ENCODE measurements at regions not wholly inside any gene's neighbourhood (a gene's known extent, or its start where the extent isn't known, plus 50 kb on each side); places are given as distances from the start of the nearest gene placed in this dataset.

DNA sequence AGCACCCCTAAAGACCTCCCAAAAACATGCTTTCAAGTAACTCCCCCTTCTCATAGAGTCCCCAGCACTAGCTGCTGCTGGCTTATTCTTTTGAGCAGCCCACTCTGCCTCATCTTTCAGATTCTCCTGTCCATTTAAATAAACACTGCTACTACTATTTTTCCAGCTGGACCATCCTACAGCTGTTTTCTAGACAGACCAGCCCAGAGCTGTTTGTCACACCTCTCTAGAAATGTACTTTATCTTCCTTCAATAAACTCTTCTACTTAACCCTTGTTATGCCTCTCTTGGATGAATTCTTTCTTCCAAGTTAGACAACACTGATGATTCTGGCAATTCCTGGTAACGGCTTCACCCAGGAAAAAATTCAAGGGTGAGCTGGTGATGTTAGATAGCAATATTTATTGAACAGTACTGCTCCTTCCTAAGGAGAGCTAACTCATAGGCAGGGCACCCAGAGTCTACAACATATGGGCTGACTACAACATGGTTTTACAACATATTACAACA, 995.7 kb downstream of the LRFN5 start:
- H3K36me3 Mint-ChIP-seq (ENCODE audit: low read depth) = no peaks in the 10 kb centered on the region
- H3K27me3 Mint-ChIP-seq (ENCODE audit: insufficient read depth) = no peaks in the 10 kb centered on the region
- no peak for DNase-seq (ENCODE audit: low spot score)
- intact Hi-C loops (cut with micrococcal nuclease) = no loop called here
- no peaks in the 10 kb centered on the region for H3K4me1 Mint-ChIP-seq (ENCODE audit: low read depth)
- H3K27ac Mint-ChIP-seq = no peak overlapping the region
- H3K4me3 Mint-ChIP-seq = no peak overlapping the region
- peaks cover 15% of the 10 kb centered on the region for H3K9me3 Mint-ChIP-seq

- intact Hi-C loops (cut with micrococcal nuclease) = no loop called here
- H3K4me3 Mint-ChIP-seq = no peak overlapping the region
- H3K4me1 Mint-ChIP-seq (ENCODE audit: low read depth) = no peaks in the 10 kb centered on the region
- H3K27me3 Mint-ChIP-seq (ENCODE audit: insufficient read depth) = no peaks in the 10 kb centered on the region
- H3K27ac Mint-ChIP-seq = no peak overlapping the region
- H3K36me3 Mint-ChIP-seq (ENCODE audit: low read depth) = no peaks in the 10 kb centered on the region
- no peak for DNase-seq (ENCODE audit: low spot score)
- H3K9me3 Mint-ChIP-seq = peaks cover 52% of the 10 kb centered on the region
These were observed 965.4 kb downstream of the LRFN5 start for GRCh38 chr14:42572032-42572431.

GRCh38 chr14:42569227-42569626, 962.6 kb downstream of the LRFN5 start:
- Mint-ChIP-seq H3K9me3 (peaks cover 39% of the 10 kb centered on the region), H3K27me3 (ENCODE audit: insufficient read depth) (no peaks in the 10 kb centered on the region), H3K4me1 (ENCODE audit: low read depth) (no peaks in the 10 kb centered on the region), H3K36me3 (ENCODE audit: low read depth) (no peaks in the 10 kb centered on the region), H3K27ac (no peak overlapping the region), H3K4me3 (no peak overlapping the region)
- no peak for DNase-seq (ENCODE audit: low spot score)
- intact Hi-C loops (cut with micrococcal nuclease) = no loop called here

DNA sequence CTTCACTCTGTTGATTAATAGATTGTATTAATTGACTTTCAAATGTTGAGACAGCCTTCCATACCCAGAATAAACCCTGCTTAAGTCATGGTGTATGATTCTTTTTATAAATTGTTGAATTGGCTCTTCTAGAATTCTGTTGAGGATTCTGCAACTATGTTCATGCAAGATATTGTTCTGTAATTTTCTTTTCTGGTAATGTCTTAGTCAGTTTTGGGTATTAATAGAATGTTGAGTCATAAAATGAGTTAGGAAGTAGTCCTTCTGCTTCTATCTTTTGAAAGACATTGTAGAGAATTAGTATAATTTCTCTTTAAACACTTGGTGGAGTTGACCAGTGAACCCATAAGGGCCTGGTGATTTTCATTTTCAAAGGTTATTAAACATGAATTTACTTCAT, 958.9 kb downstream of the LRFN5 start:
- no peaks in the 10 kb centered on the region for H3K36me3 Mint-ChIP-seq (ENCODE audit: low read depth)
- no peaks in the 10 kb centered on the region for H3K27me3 Mint-ChIP-seq (ENCODE audit: insufficient read depth)
- peaks cover 22% of the 10 kb centered on the region for H3K9me3 Mint-ChIP-seq
- DNase-seq (ENCODE audit: low spot score) = no peak
- no peak overlapping the region for H3K4me3 Mint-ChIP-seq
- intact Hi-C loops (cut with micrococcal nuclease) = no loop called here
- no peak overlapping the region for H3K27ac Mint-ChIP-seq
- no peaks in the 10 kb centered on the region for H3K4me1 Mint-ChIP-seq (ENCODE audit: low read depth)

DNA sequence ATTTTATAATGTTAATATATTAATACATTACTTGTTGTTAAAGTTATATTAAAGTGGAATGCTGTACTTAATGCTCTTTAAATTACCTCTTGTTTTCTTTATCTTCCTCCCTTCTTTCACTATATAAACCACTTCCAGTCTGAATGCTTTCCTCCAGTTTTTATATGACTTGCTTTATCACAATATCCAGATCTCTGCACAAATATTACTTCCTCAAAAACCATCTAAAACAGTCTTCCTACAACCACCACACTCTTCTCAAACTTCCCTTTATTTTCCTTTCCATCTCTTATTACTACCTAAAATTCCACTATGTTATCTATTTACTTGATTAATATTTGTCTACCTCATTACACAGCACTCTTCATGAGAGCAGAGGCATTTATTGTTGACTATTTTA, 956.6 kb downstream of the LRFN5 start:
- H3K4me3 Mint-ChIP-seq = no peak overlapping the region
- DNase-seq (ENCODE audit: low spot score) = no peak
- intact Hi-C loops (cut with micrococcal nuclease) = no loop called here
- no peak overlapping the region for H3K27ac Mint-ChIP-seq
- H3K36me3 Mint-ChIP-seq (ENCODE audit: low read depth) = no peaks in the 10 kb centered on the region
- H3K9me3 Mint-ChIP-seq = peaks cover 15% of the 10 kb centered on the region
- H3K27me3 Mint-ChIP-seq (ENCODE audit: insufficient read depth) = no peaks in the 10 kb centered on the region
- H3K4me1 Mint-ChIP-seq (ENCODE audit: low read depth) = no peaks in the 10 kb centered on the region

GRCh38 chr14:42556551-42556950, 949.9 kb downstream of the LRFN5 start:
- intact Hi-C loops (cut with micrococcal nuclease) = no loop called here
- Mint-ChIP-seq H3K36me3 (ENCODE audit: low read depth) (no peaks in the 10 kb centered on the region), H3K4me1 (ENCODE audit: low read depth) (no peaks in the 10 kb centered on the region), H3K4me3 (no peak overlapping the region), H3K27ac (no peak overlapping the region), H3K27me3 (ENCODE audit: insufficient read depth) (no peaks in the 10 kb centered on the region), H3K9me3 (peaks cover 29% of the 10 kb centered on the region)
- no peak for DNase-seq (ENCODE audit: low spot score)

GRCh38 chr14:42555365-42555764, 948.7 kb downstream of the LRFN5 start:
- peaks cover 26% of the 10 kb centered on the region for H3K9me3 Mint-ChIP-seq
- no peak overlapping the region for H3K27ac Mint-ChIP-seq
- intact Hi-C loops (cut with micrococcal nuclease) = no loop called here
- H3K4me3 Mint-ChIP-seq = no peak overlapping the region
- no peaks in the 10 kb centered on the region for H3K27me3 Mint-ChIP-seq (ENCODE audit: insufficient read depth)
- H3K4me1 Mint-ChIP-seq (ENCODE audit: low read depth) = no peaks in the 10 kb centered on the region
- H3K36me3 Mint-ChIP-seq (ENCODE audit: low read depth) = no peaks in the 10 kb centered on the region
- no peak for DNase-seq (ENCODE audit: low spot score)

DNA sequence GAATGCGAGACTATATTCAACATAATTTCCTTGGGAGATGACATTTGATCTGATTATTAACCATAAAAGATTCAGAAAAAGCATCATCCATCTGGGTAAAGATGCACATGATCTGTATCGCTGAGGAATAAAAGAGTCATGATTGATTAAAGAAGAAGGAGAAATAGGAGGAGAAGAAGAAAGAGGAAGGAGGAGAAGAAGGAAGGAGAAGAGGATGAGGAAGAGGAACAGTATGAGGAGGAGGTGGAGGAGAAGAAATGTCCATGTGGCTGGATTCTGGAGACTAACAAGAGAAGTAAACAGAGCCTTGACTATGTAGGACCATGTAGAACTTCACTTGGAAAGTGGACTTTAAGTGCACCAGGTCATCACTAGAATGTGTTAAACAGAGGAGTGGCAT, 947.4 kb downstream of the LRFN5 start:
- Mint-ChIP-seq H3K36me3 (ENCODE audit: low read depth) (no peaks in the 10 kb centered on the region), H3K4me3 (no peak overlapping the region), H3K9me3 (peaks cover 26% of the 10 kb centered on the region), H3K4me1 (ENCODE audit: low read depth) (no peaks in the 10 kb centered on the region), H3K27me3 (ENCODE audit: insufficient read depth) (no peaks in the 10 kb centered on the region), H3K27ac (no peak overlapping the region)
- intact Hi-C loops (cut with micrococcal nuclease) = no loop called here
- DNase-seq (ENCODE audit: low spot score) = no peak

- intact Hi-C loops (cut with micrococcal nuclease) = no loop called here
- no peaks in the 10 kb centered on the region for H3K27me3 Mint-ChIP-seq (ENCODE audit: insufficient read depth)
- H3K36me3 Mint-ChIP-seq (ENCODE audit: low read depth) = no peaks in the 10 kb centered on the region
- peaks cover 20% of the 10 kb centered on the region for H3K9me3 Mint-ChIP-seq
- no peak for DNase-seq (ENCODE audit: low spot score)
- no peaks in the 10 kb centered on the region for H3K4me1 Mint-ChIP-seq (ENCODE audit: low read depth)
- H3K27ac Mint-ChIP-seq = no peak overlapping the region
- H3K4me3 Mint-ChIP-seq = no peak overlapping the region
These were observed 943.6 kb downstream of the LRFN5 start for GRCh38 chr14:42550310-42550709.

GRCh38 chr14:42548349-42548748, 941.7 kb downstream of the LRFN5 start:
- DNase-seq (ENCODE audit: low spot score) = no peak
- Mint-ChIP-seq H3K36me3 (ENCODE audit: low read depth) (no peaks in the 10 kb centered on the region), H3K27me3 (ENCODE audit: insufficient read depth) (no peaks in the 10 kb centered on the region), H3K9me3 (peaks cover 11% of the 10 kb centered on the region), H3K4me1 (ENCODE audit: low read depth) (no peaks in the 10 kb centered on the region), H3K27ac (no peak overlapping the region), H3K4me3 (no peak overlapping the region)
- intact Hi-C loops (cut with micrococcal nuclease) = no loop called here

DNA sequence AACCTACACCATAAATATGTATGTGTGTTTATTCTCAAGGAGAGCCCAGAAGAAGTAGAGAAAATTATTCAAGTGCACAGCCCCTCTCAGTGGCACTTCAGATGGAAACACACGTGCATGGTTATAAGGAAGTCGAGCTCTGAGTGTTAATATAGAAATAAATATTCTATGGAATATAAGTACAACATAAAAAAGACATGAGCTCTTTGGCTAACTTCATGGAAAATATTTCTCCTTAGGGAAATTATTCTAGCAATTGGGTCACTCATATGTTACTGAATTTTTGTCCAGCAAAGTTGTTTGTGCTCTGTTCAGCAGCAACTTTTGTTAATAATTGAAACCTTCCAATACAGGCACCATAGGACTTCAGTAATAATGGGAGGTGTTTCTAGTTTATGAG, 939.0 kb downstream of the LRFN5 start:
- Mint-ChIP-seq H3K36me3 (ENCODE audit: low read depth) (no peaks in the 10 kb centered on the region), H3K4me3 (no peak overlapping the region), H3K27me3 (ENCODE audit: insufficient read depth) (no peaks in the 10 kb centered on the region), H3K27ac (no peak overlapping the region), H3K9me3 (peaks cover 14% of the 10 kb centered on the region), H3K4me1 (ENCODE audit: low read depth) (no peaks in the 10 kb centered on the region)
- intact Hi-C loops (cut with micrococcal nuclease) = no loop called here
- DNase-seq (ENCODE audit: low spot score) = no peak

DNA sequence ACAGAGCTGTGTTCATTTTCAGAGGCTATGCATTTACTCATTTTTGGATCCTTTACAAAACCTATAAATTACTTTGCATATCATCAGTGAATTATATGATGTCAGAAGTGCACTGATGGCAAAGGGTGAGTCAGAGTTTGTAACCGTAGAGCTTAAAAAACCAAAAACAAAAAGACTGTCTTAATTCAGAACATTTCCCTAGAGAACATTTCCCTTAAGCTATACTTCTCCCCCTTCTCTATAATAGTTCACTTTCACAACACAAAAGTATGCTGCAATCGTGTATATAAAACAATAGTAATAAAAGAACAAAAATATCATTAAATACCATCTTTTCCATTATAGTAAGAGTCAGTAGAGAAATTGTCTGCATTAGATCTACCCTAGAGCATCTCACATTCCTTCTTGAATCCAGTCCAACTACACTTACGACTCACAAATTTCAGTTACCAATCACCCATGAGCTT, 934.9 kb downstream of the LRFN5 start:
- Mint-ChIP-seq H3K27me3 (ENCODE audit: insufficient read depth) (no peaks in the 10 kb centered on the region), H3K4me3 (no peak overlapping the region), H3K9me3 (peaks cover 7% of the 10 kb centered on the region), H3K4me1 (ENCODE audit: low read depth) (no peaks in the 10 kb centered on the region), H3K27ac (no peak overlapping the region), H3K36me3 (ENCODE audit: low read depth) (no peaks in the 10 kb centered on the region)
- no peak for DNase-seq (ENCODE audit: low spot score)
- intact Hi-C loops (cut with micrococcal nuclease) = no loop called here

DNA sequence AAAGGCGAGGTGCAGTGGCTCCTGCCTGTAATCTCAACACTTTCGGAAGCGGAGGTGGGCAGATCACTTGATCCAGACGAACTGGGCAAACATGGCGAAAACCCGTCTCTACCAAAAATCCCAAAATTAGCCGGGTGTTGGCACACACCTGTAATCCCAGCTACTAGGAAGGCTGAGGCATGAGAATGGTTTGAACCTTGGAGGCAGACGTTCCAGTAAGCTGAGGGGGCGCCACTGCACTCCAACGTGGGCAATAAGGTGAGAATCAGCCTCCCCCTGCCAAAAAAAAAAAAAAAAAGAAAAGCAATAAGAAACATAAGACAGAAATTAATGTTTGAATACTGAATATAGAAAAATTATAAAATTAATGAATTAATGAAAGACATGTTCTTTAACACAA, 928.7 kb downstream of the LRFN5 start:
- no peak for DNase-seq (ENCODE audit: low spot score)
- H3K9me3 Mint-ChIP-seq = no peaks in the 10 kb centered on the region
- intact Hi-C loops (cut with micrococcal nuclease) = no loop called here

GRCh38 chr14:42533476-42533875, 926.8 kb downstream of the LRFN5 start:
- H3K27ac Mint-ChIP-seq = no peak overlapping the region
- H3K4me3 Mint-ChIP-seq = no peak overlapping the region
- intact Hi-C loops (cut with micrococcal nuclease) = no loop called here
- H3K27me3 Mint-ChIP-seq (ENCODE audit: insufficient read depth) = no peaks in the 10 kb centered on the region
- no peaks in the 10 kb centered on the region for H3K9me3 Mint-ChIP-seq
- DNase-seq (ENCODE audit: low spot score) = no peak
- H3K36me3 Mint-ChIP-seq (ENCODE audit: low read depth) = no peaks in the 10 kb centered on the region
- H3K4me1 Mint-ChIP-seq (ENCODE audit: low read depth) = no peaks in the 10 kb centered on the region

More for the DNA sequence above, 928.7 kb downstream of the LRFN5 start:
- no peaks in the 10 kb centered on the region for H3K4me1 Mint-ChIP-seq (ENCODE audit: low read depth)
- no peak overlapping the region for H3K27ac Mint-ChIP-seq
- H3K4me3 Mint-ChIP-seq = no peak overlapping the region
- no peaks in the 10 kb centered on the region for H3K36me3 Mint-ChIP-seq (ENCODE audit: low read depth)
- H3K27me3 Mint-ChIP-seq (ENCODE audit: insufficient read depth) = no peaks in the 10 kb centered on the region
